Erythroblast (primary cell): ENCODE measurements at regions not wholly inside any gene's neighbourhood (a gene's known extent, or its start where the extent isn't known, plus 50 kb on each side); places are given as distances from the start of the nearest gene placed in this dataset.

Experiments used
- GATA1 ChIP-seq: IDR thresholded peaks from 2 replicates; pipeline ENCODE4 v1.6.1; 2011; ENCODE audit warnings: low read depth, mild to moderate bottlenecking, control low read depth, low read length, moderate library complexity
- POLR2A ChIP-seq: IDR thresholded peaks from 2 replicates; pipeline ENCODE4 v1.6.1; 2011; ENCODE audit warnings: mild to moderate bottlenecking, low read length

DNA sequence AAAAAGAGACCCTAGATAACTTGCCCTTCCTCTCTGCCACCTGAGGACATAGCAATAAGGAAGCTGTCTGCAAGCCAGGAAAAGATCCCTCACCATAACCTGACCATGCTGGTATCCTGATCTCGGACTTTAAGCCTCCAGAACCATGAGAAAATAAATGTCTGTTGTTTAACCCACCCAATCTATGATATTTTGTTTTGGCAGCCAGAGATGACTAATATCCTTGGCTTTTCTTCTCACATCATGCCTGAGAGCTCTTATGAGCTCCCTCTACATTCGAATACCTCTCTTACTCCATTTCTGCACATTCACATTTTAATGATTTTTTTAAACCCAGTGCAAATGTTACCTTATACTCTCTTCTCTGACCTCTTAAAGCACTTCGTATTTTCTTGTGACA lies 214.0 kb upstream of the CHRM2 start:
- no peak for TF ChIP-seq POLR2A
- TF ChIP-seq GATA1, result no peak
